ENCODE measurements at regions not wholly inside any gene's neighbourhood (a gene's known extent, or its start where the extent isn't known, plus 50 kb on each side); places are given as distances from the start of the nearest gene placed in this dataset.

- TF ChIP-seq, protein P1, sequence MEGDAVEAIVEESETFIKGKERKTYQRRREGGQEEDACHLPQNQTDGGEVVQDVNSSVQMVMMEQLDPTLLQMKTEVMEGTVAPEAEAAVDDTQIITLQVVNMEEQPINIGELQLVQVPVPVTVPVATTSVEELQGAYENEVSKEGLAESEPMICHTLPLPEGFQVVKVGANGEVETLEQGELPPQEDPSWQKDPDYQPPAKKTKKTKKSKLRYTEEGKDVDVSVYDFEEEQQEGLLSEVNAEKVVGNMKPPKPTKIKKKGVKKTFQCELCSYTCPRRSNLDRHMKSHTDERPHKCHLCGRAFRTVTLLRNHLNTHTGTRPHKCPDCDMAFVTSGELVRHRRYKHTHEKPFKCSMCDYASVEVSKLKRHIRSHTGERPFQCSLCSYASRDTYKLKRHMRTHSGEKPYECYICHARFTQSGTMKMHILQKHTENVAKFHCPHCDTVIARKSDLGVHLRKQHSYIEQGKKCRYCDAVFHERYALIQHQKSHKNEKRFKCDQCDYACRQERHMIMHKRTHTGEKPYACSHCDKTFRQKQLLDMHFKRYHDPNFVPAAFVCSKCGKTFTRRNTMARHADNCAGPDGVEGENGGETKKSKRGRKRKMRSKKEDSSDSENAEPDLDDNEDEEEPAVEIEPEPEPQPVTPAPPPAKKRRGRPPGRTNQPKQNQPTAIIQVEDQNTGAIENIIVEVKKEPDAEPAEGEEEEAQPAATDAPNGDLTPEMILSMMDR (conservative IDR thresholded peaks at IDR 0.05; ENCODE audit: low read depth, low read length) = no peak
- TF ChIP-seq EZH2phosphoT487 (IDR thresholded peaks at IDR 0.05; ENCODE audit: borderline replicate concordance, low read length) (no peak), EZH2 (IDR thresholded peaks at IDR 0.05; ENCODE audit: low read length, unreplicated experiment) (no peak)
Measured at GRCh38 chr2:44850016-44850415, 91.5 kb upstream of the SIX3 start.

Measured in PC-3 (cell line).